H9 (cell line): ENCODE measurements at regions not wholly inside any gene's neighbourhood (a gene's known extent, or its start where the extent isn't known, plus 50 kb on each side); places are given as distances from the start of the nearest gene placed in this dataset.

Experiments used
- DNase-seq: peaks from one replicate; pipeline ENCODE4 v3.0.0-alpha.2; 2017
- H2AFZ ChIP-seq: one replicate; pipeline ENCODE4 v1.6.1; 2013; ENCODE audit warnings: mild to moderate bottlenecking, low read length, control low read depth, moderate library complexity
- H2AK5ac ChIP-seq: 2 replicates; pipeline ENCODE4 v1.6.1; 2013; ENCODE audit warnings: low read length, control low read depth, mixed read lengths; ENCODE audit not compliant: insufficient read length
- H2BK120ac ChIP-seq: one replicate; pipeline ENCODE4 v1.6.1; 2013; ENCODE audit warnings: low read depth, mild to moderate bottlenecking, low read length, control low read depth, inconsistent platforms; ENCODE audit not compliant: poor library complexity, severe bottlenecking
- H2BK12ac ChIP-seq: 2 replicates; pipeline ENCODE4 v1.6.1; 2013; ENCODE audit warnings: low read length, control low read depth, mixed read lengths, low read depth; ENCODE audit not compliant: insufficient read length
- H2BK15ac ChIP-seq: 2 replicates; pipeline ENCODE4 v1.6.1; 2013; ENCODE audit warnings: low read depth, low read length, control low read depth
- H2BK20ac ChIP-seq: one replicate; pipeline ENCODE4 v1.6.1; 2013; ENCODE audit warnings: low read depth, mild to moderate bottlenecking, low read length, control low read depth, inconsistent platforms; ENCODE audit not compliant: poor library complexity, severe bottlenecking
- H2BK5ac ChIP-seq: 2 replicates; pipeline ENCODE4 v1.6.1; 2013; ENCODE audit warnings: low read length, control low read depth, mixed read lengths; ENCODE audit not compliant: insufficient read length
- H3K14ac ChIP-seq: 2 replicates; pipeline ENCODE4 v1.6.1; 2013; ENCODE audit warnings: low read length, control low read depth; ENCODE audit not compliant: insufficient read depth
- H3K18ac ChIP-seq: 2 replicates; pipeline ENCODE4 v1.6.1; 2013; ENCODE audit warnings: low read depth, mild to moderate bottlenecking, mixed read lengths, low read length, control low read depth; ENCODE audit not compliant: insufficient read length
- H3K23ac ChIP-seq: 2 replicates; pipeline ENCODE4 v1.6.1; 2013; ENCODE audit warnings: low read length, control low read depth, mixed read lengths, low read depth; ENCODE audit not compliant: insufficient read length
- H3K23me2 ChIP-seq: 2 replicates; pipeline ENCODE4 v1.6.1; 2013; ENCODE audit warnings: low read depth, mild to moderate bottlenecking, mixed read lengths, low read length, control low read depth; ENCODE audit not compliant: insufficient read length, poor library complexity, severe bottlenecking
- H3K27ac ChIP-seq: 2 replicates; pipeline ENCODE4 v1.5.1; 2013; ENCODE audit warnings: low read length, control low read depth, mixed read lengths, low read depth; ENCODE audit not compliant: insufficient read length
- H3K27me3 ChIP-seq: 2 replicates; pipeline ENCODE4 v1.6.1; 2013; ENCODE audit warnings: low read length, control low read depth, inconsistent platforms; ENCODE audit not compliant: insufficient read depth
- H3K4ac ChIP-seq: 2 replicates; pipeline ENCODE4 v1.6.1; 2013; ENCODE audit warnings: low read depth, mild to moderate bottlenecking, control low read depth, inconsistent platforms, low read length, moderate library complexity
- H3K4me1 ChIP-seq: 2 replicates; pipeline ENCODE4 v1.6.1; 2013; ENCODE audit warnings: low read length, control low read depth, inconsistent platforms; ENCODE audit not compliant: insufficient read depth
- H3K4me2 ChIP-seq: 2 replicates; pipeline ENCODE4 v1.6.1; 2013; ENCODE audit warnings: low read length, control low read depth, mixed read lengths; ENCODE audit not compliant: insufficient read length, insufficient read depth
- H3K56ac ChIP-seq: 2 replicates; pipeline ENCODE4 v1.6.1; 2013; ENCODE audit warnings: low read depth, mild to moderate bottlenecking, mixed read lengths, low read length, control low read depth; ENCODE audit not compliant: insufficient read length
- H3K79me1 ChIP-seq: 2 replicates; pipeline ENCODE4 v1.6.1; 2013; ENCODE audit warnings: low read depth, mild to moderate bottlenecking, moderate library complexity, low read length, control low read depth, inconsistent platforms; ENCODE audit not compliant: insufficient read depth, poor library complexity, severe bottlenecking
- H3K79me2 ChIP-seq: 2 replicates; pipeline ENCODE4 v1.6.1; 2013; ENCODE audit warnings: low read length, control low read depth, inconsistent platforms; ENCODE audit not compliant: insufficient read depth
- H3K9ac ChIP-seq: 2 replicates; pipeline ENCODE4 v1.6.1; 2013; ENCODE audit warnings: low read length, control low read depth, mixed read lengths; ENCODE audit not compliant: insufficient read length; ENCODE audit errors: extremely low read depth
- H3K9me3 ChIP-seq: one replicate; pipeline ENCODE4 v1.6.1; 2013; ENCODE audit warnings: low read depth, low read length, inconsistent platforms; ENCODE audit not compliant: control insufficient read depth
- H3T11ph ChIP-seq: one replicate; pipeline ENCODE4 v1.6.1; 2013; ENCODE audit warnings: mild to moderate bottlenecking, low read length, control low read depth, inconsistent platforms
- H4K20me1 ChIP-seq: one replicate; pipeline ENCODE4 v1.6.1; 2013; ENCODE audit not compliant: control insufficient read depth, insufficient read length, insufficient read depth
- H4K5ac ChIP-seq: 2 replicates; pipeline ENCODE4 v1.6.1; 2013; ENCODE audit warnings: low read depth, mild to moderate bottlenecking, mixed read lengths, low read length, control low read depth; ENCODE audit not compliant: insufficient read length
- H4K8ac ChIP-seq: replicated peaks from 2 replicates; pipeline ENCODE4 v1.6.1; 2013; ENCODE audit warnings: low read length, control low read depth, mixed read lengths, low read depth; ENCODE audit not compliant: insufficient read length
- H4K91ac ChIP-seq: 2 replicates; pipeline ENCODE4 v1.6.1; 2013; ENCODE audit warnings: low read depth, mild to moderate bottlenecking, moderate library complexity, mixed read lengths, low read length, control low read depth; ENCODE audit not compliant: insufficient read length
- H3K27ac Mint-ChIP-seq, 3 experiments: 2 replicates in 2 of 3; 3 replicates in 1 of 3; pipeline ENCODE4 v1.8.0; 2020 to 2021; ENCODE audit warnings: mixed read lengths in 3 of 3, mild to moderate bottlenecking in 1 of 3, moderate library complexity in 1 of 3
- H3K27me3 Mint-ChIP-seq: 2 replicates; pipeline ENCODE4 v1.8.0; 2021; ENCODE audit warnings: low read depth, mild to moderate bottlenecking, moderate library complexity, mixed read lengths
- H3K36me3 Mint-ChIP-seq, 3 experiments: 2 replicates in 2 of 3; 3 replicates in 1 of 3; pipeline ENCODE4 v1.8.0; 2020 to 2021; ENCODE audit warnings: low read depth in 3 of 3, mixed read lengths in 3 of 3; ENCODE audit not compliant: insufficient read depth in 1 of 3
- H3K4me1 Mint-ChIP-seq, 2 experiments: 2 replicates each; pipeline ENCODE4 v1.8.0; 2020; ENCODE audit warnings: mixed read lengths in 2 of 2
- H3K4me3 Mint-ChIP-seq, 2 experiments: 2 replicates in 1 of 2; 3 replicates in 1 of 2; pipeline ENCODE4 v1.8.0; 2020 to 2021; ENCODE audit warnings: mild to moderate bottlenecking in 2 of 2, mixed read lengths in 2 of 2, moderate library complexity in 1 of 2
- H3K9me3 Mint-ChIP-seq, 2 experiments: 2 replicates in 1 of 2; 3 replicates in 1 of 2; pipeline ENCODE4 v1.8.0; 2020; ENCODE audit warnings: mild to moderate bottlenecking in 2 of 2, mixed read lengths in 2 of 2, moderate library complexity in 1 of 2
- WGBS: extraction: QIAGEN DNeasy Blood & Tissue Kit; methylation state at CpG from one replicate; pipeline ENCODE4 v1.1.7; 2013; ENCODE audit warnings: missing lambda C conversion rate, low lambda C conversion rate, mixed read lengths; ENCODE audit not compliant: insufficient read length; ENCODE audit errors: extremely low coverage; 5-methylcytosine and 5-hydroxymethylcytosine counted together
- TF ChIP-seq, protein P1 (sequence below): fragments of 200-600 bp; sonication (generic); conservative IDR thresholded peaks from 3 replicates; pipeline ENCODE4 v1.8.0; 2021; ENCODE audit warnings: antibody characterized with exemption, mild to moderate bottlenecking

DNA sequence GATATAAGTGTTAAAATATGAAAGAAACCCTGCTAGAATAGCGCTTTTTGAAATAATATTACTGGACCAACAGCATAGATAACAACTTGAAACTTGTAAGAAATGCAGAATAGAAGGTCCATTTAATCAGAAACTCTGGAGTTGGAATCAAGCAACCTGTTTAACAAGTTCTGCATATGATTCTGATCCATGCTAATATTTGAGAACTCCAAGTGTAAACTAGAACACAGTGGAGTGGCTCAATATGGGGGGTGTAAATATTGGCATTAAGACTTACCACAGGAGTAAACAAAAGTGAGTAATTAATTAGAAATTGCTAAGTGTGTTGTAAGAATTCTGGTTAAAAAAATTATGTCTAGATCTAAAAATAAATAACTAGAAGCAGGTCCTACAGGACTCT is 151.2 kb downstream of the SLITRK1 start:
- Histone ChIP-seq H2BK15ac (no peak overlapping the region), H3K79me2 (no peaks in the 10 kb centered on the region), H3K4ac (no peak overlapping the region), H2AFZ (no peak overlapping the region), H3K4me1 (no peaks in the 10 kb centered on the region), H4K91ac (no peak overlapping the region), H3K18ac (no peak overlapping the region), H3K9ac (no peak overlapping the region), H4K8ac (no peak overlapping the region), H4K5ac (no peak overlapping the region), H3T11ph (no peak overlapping the region), H2BK5ac (no peak overlapping the region), H2AK5ac (no peak overlapping the region), H2BK12ac (no peak overlapping the region), H2BK20ac (no peak overlapping the region), H3K4me2 (no peak overlapping the region), H3K14ac (no peak overlapping the region), H3K9me3 (no peaks in the 10 kb centered on the region), H3K56ac (no peak overlapping the region), H3K27ac (no peak overlapping the region), H3K23ac (no peak overlapping the region), H4K20me1 (no peaks in the 10 kb centered on the region), H3K23me2 (no peaks in the 10 kb centered on the region), H2BK120ac (no peak overlapping the region), H3K79me1 (no peaks in the 10 kb centered on the region), H3K27me3 (no peaks in the 10 kb centered on the region)
- H3K27ac Mint-ChIP-seq = no peak overlapping the region
- no peaks in the 10 kb centered on the region for H3K27me3 Mint-ChIP-seq
- TF ChIP-seq, protein P1, sequence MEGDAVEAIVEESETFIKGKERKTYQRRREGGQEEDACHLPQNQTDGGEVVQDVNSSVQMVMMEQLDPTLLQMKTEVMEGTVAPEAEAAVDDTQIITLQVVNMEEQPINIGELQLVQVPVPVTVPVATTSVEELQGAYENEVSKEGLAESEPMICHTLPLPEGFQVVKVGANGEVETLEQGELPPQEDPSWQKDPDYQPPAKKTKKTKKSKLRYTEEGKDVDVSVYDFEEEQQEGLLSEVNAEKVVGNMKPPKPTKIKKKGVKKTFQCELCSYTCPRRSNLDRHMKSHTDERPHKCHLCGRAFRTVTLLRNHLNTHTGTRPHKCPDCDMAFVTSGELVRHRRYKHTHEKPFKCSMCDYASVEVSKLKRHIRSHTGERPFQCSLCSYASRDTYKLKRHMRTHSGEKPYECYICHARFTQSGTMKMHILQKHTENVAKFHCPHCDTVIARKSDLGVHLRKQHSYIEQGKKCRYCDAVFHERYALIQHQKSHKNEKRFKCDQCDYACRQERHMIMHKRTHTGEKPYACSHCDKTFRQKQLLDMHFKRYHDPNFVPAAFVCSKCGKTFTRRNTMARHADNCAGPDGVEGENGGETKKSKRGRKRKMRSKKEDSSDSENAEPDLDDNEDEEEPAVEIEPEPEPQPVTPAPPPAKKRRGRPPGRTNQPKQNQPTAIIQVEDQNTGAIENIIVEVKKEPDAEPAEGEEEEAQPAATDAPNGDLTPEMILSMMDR = no peak
- no peaks in the 10 kb centered on the region for H3K36me3 Mint-ChIP-seq
- H3K4me1 Mint-ChIP-seq = peaks cover 23 to 25% of the 10 kb centered on the region in 2 experiments
- no peak overlapping the region for H3K4me3 Mint-ChIP-seq
- no peak for DNase-seq
- H3K9me3 Mint-ChIP-seq = no peaks in the 10 kb centered on the region
- no CpG with 5 or more reads among the region's 1 CpG for WGBS
